SK-N-SH treated with all-trans-retinoic acid at 6 μM for 48 hours (cell line): ENCODE measurements at regions not wholly inside any gene's neighbourhood (a gene's known extent, or its start where the extent isn't known, plus 50 kb on each side); places are given as distances from the start of the nearest gene placed in this dataset.

Experiments used
- ATAC-seq: fragments of 200-7000 bp; cut with Tn5 transposase; 3 replicates; pipeline ENCODE4 v1.9.1; 2020; ENCODE audit warnings: mild to moderate bottlenecking, moderate library complexity
- BACH2 ChIP-seq: fragments of 250-450 bp; sonication (Bioruptor Pico); IDR thresholded peaks from 2 replicates; pipeline ENCODE4 v1.9.0; 2021; ENCODE audit warnings: mild to moderate bottlenecking, borderline replicate concordance
- CREB5 ChIP-seq: fragments of 250-450 bp; sonication (Bioruptor Pico); IDR thresholded peaks from 2 replicates; pipeline ENCODE4 v1.5.1; 2020; ENCODE audit warnings: low read depth, mild to moderate bottlenecking, moderate library complexity
- CSDC2 ChIP-seq: fragments of 250-450 bp; sonication (Bioruptor Pico); IDR thresholded peaks from 2 replicates; pipeline ENCODE4 v1.5.0; 2020; ENCODE audit warnings: mild to moderate bottlenecking, moderate library complexity
- CSRNP3 ChIP-seq: fragments of 250-450 bp; sonication (Bioruptor Pico); IDR thresholded peaks from 2 replicates; pipeline ENCODE4 v1.5.1; 2021; ENCODE audit warnings: mild to moderate bottlenecking, moderate library complexity
- GLIS3 ChIP-seq: fragments of 250-450 bp; sonication (Bioruptor Pico); IDR thresholded peaks from 2 replicates; pipeline ENCODE4 v1.5.0; 2020; ENCODE audit warnings: mild to moderate bottlenecking, moderate library complexity
- PATZ1 ChIP-seq: fragments of 250-450 bp; sonication (Bioruptor Pico); IDR thresholded peaks from 2 replicates; pipeline ENCODE4 v1.8.0; 2020; ENCODE audit warnings: mild to moderate bottlenecking, moderate library complexity, borderline replicate concordance
- PPARA ChIP-seq: fragments of 250-450 bp; sonication (Bioruptor Pico); IDR thresholded peaks from 2 replicates; pipeline ENCODE4 v1.5.0; 2020; ENCODE audit warnings: mild to moderate bottlenecking, borderline replicate concordance
- RARB ChIP-seq: fragments of 250-450 bp; sonication (Bioruptor Pico); IDR thresholded peaks from 2 replicates; pipeline ENCODE4 v1.8.0; 2021; ENCODE audit warnings: mild to moderate bottlenecking, moderate library complexity
- SNAI2 ChIP-seq: fragments of 250-450 bp; sonication (Bioruptor Pico); IDR thresholded peaks from 2 replicates; pipeline ENCODE4 v1.5.0; 2020; ENCODE audit warnings: mild to moderate bottlenecking, moderate library complexity
- TCF4 ChIP-seq: fragments of 250-450 bp; sonication (Bioruptor Pico); IDR thresholded peaks from 2 replicates; pipeline ENCODE4 v1.8.0; 2021; ENCODE audit warnings: mild to moderate bottlenecking, moderate library complexity, borderline replicate concordance
- TOX ChIP-seq: fragments of 250-450 bp; sonication (Bioruptor Pico); IDR thresholded peaks from 2 replicates; pipeline ENCODE4 v1.8.0; 2021; ENCODE audit warnings: mild to moderate bottlenecking, moderate library complexity, borderline replicate concordance
- TSHZ2 ChIP-seq: fragments of 250-450 bp; sonication (Bioruptor Pico); IDR thresholded peaks from 2 replicates; pipeline ENCODE4 v1.5.0; 2020; ENCODE audit warnings: mild to moderate bottlenecking, moderate library complexity
- ZC3H10 ChIP-seq: fragments of 250-450 bp; sonication (Bioruptor Pico); IDR thresholded peaks from 2 replicates; pipeline ENCODE4 v1.5.1; 2021; ENCODE audit warnings: mild to moderate bottlenecking, moderate library complexity
- ZNF565 ChIP-seq: fragments of 450-650 bp; formaldehyde crosslinking; conservative IDR thresholded peaks from 2 replicates; pipeline ENCODE4 v1.5.0; 2020; ENCODE audit warnings: low read depth, mild to moderate bottlenecking, moderate library complexity
- ZNF70 ChIP-seq: fragments of 450-650 bp; formaldehyde crosslinking; IDR thresholded peaks from 2 replicates; pipeline ENCODE4 v1.5.0; 2020; ENCODE audit warnings: mild to moderate bottlenecking, moderate library complexity
- ZNF8 ChIP-seq: fragments of 450-650 bp; formaldehyde crosslinking; IDR thresholded peaks from 2 replicates; pipeline ENCODE4 v1.5.0; 2020; ENCODE audit warnings: mild to moderate bottlenecking, moderate library complexity

- ATAC-seq, result no peak; the same call in 2 of the 3 replicates
- TF ChIP-seq TOX (CRISPR knock-in tag), result no peak
- no peak for TF ChIP-seq ZNF70 (CRISPR knock-in tag)
- TF ChIP-seq PPARA (CRISPR knock-in tag), result no peak
Observed at GRCh38 chr3:188047536-188047935, 106.4 kb upstream of the LPP start.

- TF ChIP-seq CSRNP3 (CRISPR knock-in tag) (no peak), ZNF8 (CRISPR knock-in tag) (no peak), TOX (CRISPR knock-in tag) (no peak), GLIS3 (CRISPR knock-in tag) (no peak)
- no peak for ATAC-seq
Observed at GRCh38 chr3:188049606-188050530, 104.1 kb upstream of the LPP start.

GRCh38 chr3:188051801-188052168, 102.2 kb upstream of the LPP start:
- TF ChIP-seq ZNF565 (CRISPR knock-in tag) (no peak), GLIS3 (CRISPR knock-in tag) (no peak), CSDC2 (no peak), BACH2 (CRISPR knock-in tag) (no peak), CREB5 (CRISPR knock-in tag) (no peak), TOX (CRISPR knock-in tag) (no peak), CSRNP3 (CRISPR knock-in tag) (no peak), PATZ1 (no peak), SNAI2 (CRISPR knock-in tag) (no peak), ZNF70 (CRISPR knock-in tag) (no peak), RARB (CRISPR knock-in tag) (no peak)
- TF ChIP-seq, all 23 proteins: peak for 0
- ATAC-seq, result no peak

- ATAC-seq, result peak; percentile 75
- TF ChIP-seq RARB (CRISPR knock-in tag) (no peak), TSHZ2 (CRISPR knock-in tag) (no peak), ZC3H10 (CRISPR knock-in tag) (no peak), TCF4 (CRISPR knock-in tag) (no peak)
- TF ChIP-seq, all 23 proteins: peak for 0
Observed at GRCh38 chr3:188052169-188053035, 101.6 kb upstream of the LPP start.
